ENCODE measurements at regions not wholly inside any gene's neighbourhood (a gene's known extent, or its start where the extent isn't known, plus 50 kb on each side); places are given as distances from the start of the nearest gene placed in this dataset.

- H4K91ac ChIP-seq (ENCODE audit: low read depth, low read length, poor library complexity): no peak overlapping the region
- no peaks in the 10 kb centered on the region for H3K9me3 ChIP-seq (replicated peaks in 1 of 2; ENCODE audit: control insufficient read depth in 2 of 2, insufficient read depth in 1 of 2, low read depth in 1 of 2, low read length in 2 of 2)
- no peaks in the 10 kb centered on the region for H3K4me1 ChIP-seq (ENCODE audit: control insufficient read depth in 2 of 2, insufficient read depth in 1 of 2, low read depth in 1 of 2, low read length in 2 of 2)
- no peak overlapping the region for H2BK12ac ChIP-seq (ENCODE audit: low read length)
- no peak overlapping the region for H4K8ac ChIP-seq (ENCODE audit: low read depth, low read length)
- DNase-seq (ENCODE audit: low spot score): no peak
- no peak overlapping the region for H2AFZ ChIP-seq (ENCODE audit: low read length)
- H3K4me2 ChIP-seq (ENCODE audit: insufficient read depth, low read length, poor library complexity, severe bottlenecking): no peak overlapping the region
- H2BK120ac ChIP-seq (ENCODE audit: low read depth, low read length): no peak overlapping the region
- H2BK15ac ChIP-seq (ENCODE audit: low read length): no peak overlapping the region
- H3K27ac ChIP-seq (replicated peaks; ENCODE audit: low read length): no peak overlapping the region
- H3K27me3 ChIP-seq (ENCODE audit: control insufficient read depth in 3 of 3, insufficient read depth in 3 of 3, low read depth in 1 of 3, low read length in 3 of 3): no peaks in the 10 kb centered on the region
- no peaks in the 10 kb centered on the region for H3K79me1 ChIP-seq (ENCODE audit: low read depth, low read length)
- no CpG with 5 or more reads among the region's 8 CpGs for WGBS, 2 donors (ENCODE audit: extremely low coverage in 2 of 2, insufficient read length in 2 of 2, insufficient replicate concordance in 1 of 2)
- peak overlapping the region; percentile 52 for H3K18ac ChIP-seq (ENCODE audit: low read length)
- H3K9ac ChIP-seq (ENCODE audit: low read depth, low read length, poor library complexity): no peak overlapping the region
- H3K4ac ChIP-seq (ENCODE audit: low read length): no peak overlapping the region
- H3K4me3 ChIP-seq (ENCODE audit: low read length in 2 of 2): no peak overlapping the region
- no peak overlapping the region for H3K23ac ChIP-seq (ENCODE audit: low read depth, low read length, poor library complexity)
- no peak overlapping the region for H2AK5ac ChIP-seq (ENCODE audit: low read depth, low read length)
- H3K14ac ChIP-seq (ENCODE audit: low read length): no peak overlapping the region
- H3K36me3 ChIP-seq (replicated peaks in 1 of 2; ENCODE audit: control insufficient read depth in 2 of 2, insufficient read depth in 2 of 2, low read length in 2 of 2): no peaks in the 10 kb centered on the region
- H2BK5ac ChIP-seq (ENCODE audit: low read length): no peak overlapping the region
Measured at GRCh38 chr7:35386082-35386815, 132.3 kb upstream of the TBX20 start.

GRCh38 chr7:35384761-35385700, 131.1 kb upstream of the TBX20 start:
- Histone ChIP-seq H3K4me2 (ENCODE audit: insufficient read depth, low read length, poor library complexity, severe bottlenecking) (no peak overlapping the region), H2AK5ac (ENCODE audit: low read depth, low read length) (no peak overlapping the region), H3K4me1 (ENCODE audit: control insufficient read depth in 2 of 2, insufficient read depth in 1 of 2, low read depth in 1 of 2, low read length in 2 of 2) (no peaks in the 10 kb centered on the region), H3K36me3 (replicated peaks in 1 of 2; ENCODE audit: control insufficient read depth in 2 of 2, insufficient read depth in 2 of 2, low read length in 2 of 2) (no peaks in the 10 kb centered on the region), H2BK15ac (ENCODE audit: low read length) (no peak overlapping the region), H3K9ac (ENCODE audit: low read depth, low read length, poor library complexity) (no peak overlapping the region), H2AFZ (ENCODE audit: low read length) (no peak overlapping the region), H4K8ac (ENCODE audit: low read depth, low read length) (no peak overlapping the region), H3K14ac (ENCODE audit: low read length) (no peak overlapping the region), H3K79me1 (ENCODE audit: low read depth, low read length) (no peaks in the 10 kb centered on the region), H2BK12ac (ENCODE audit: low read length) (no peak overlapping the region), H3K27me3 (ENCODE audit: control insufficient read depth in 3 of 3, insufficient read depth in 3 of 3, low read depth in 1 of 3, low read length in 3 of 3) (no peaks in the 10 kb centered on the region), H3K4me3 (ENCODE audit: low read length in 2 of 2) (no peak overlapping the region), H3K23ac (ENCODE audit: low read depth, low read length, poor library complexity) (no peak overlapping the region), H2BK120ac (ENCODE audit: low read depth, low read length) (no peak overlapping the region), H4K91ac (ENCODE audit: low read depth, low read length, poor library complexity) (no peak overlapping the region), H3K9me3 (replicated peaks in 1 of 2; ENCODE audit: control insufficient read depth in 2 of 2, insufficient read depth in 1 of 2, low read depth in 1 of 2, low read length in 2 of 2) (no peaks in the 10 kb centered on the region), H3K18ac (ENCODE audit: low read length) (no peak overlapping the region), H3K4ac (ENCODE audit: low read length) (no peak overlapping the region), H2BK5ac (ENCODE audit: low read length) (no peak overlapping the region), H3K27ac (replicated peaks; ENCODE audit: low read length) (no peak overlapping the region)
- DNase-seq (ENCODE audit: low spot score): no peak
- no CpG with 5 or more reads among the region's 10 CpGs for WGBS, 2 donors (ENCODE audit: extremely low coverage in 2 of 2, insufficient read length in 2 of 2, insufficient replicate concordance in 1 of 2)

DNA sequence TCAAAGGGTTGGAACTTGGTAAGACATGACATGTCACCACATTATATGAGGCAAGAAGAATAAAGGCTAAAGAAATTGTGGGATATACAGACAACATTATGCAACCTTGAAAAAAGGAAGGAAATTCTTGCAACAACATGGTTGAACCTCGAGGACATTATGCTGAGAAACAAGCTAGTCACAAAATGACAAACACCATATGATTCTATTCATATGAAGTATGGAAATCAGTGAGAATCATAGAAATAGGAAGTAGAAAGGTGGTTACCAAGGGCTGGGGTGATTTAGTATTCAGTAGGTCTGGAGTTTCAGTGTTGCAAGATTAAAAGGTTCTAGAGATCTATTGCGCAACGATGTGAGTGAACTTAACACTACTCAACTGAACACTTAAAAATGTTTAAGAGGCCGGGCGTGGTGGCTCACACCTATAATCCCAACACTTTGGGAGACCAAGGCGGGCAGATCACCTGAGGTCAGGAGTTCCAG, 126.9 kb upstream of the TBX20 start:
- WGBS, 2 donors (ENCODE audit: extremely low coverage in 2 of 2, insufficient read length in 2 of 2, insufficient replicate concordance in 1 of 2): no CpG with 5 or more reads among the region's 6 CpGs
- H3K27ac ChIP-seq (replicated peaks; ENCODE audit: low read length): no peak overlapping the region
- H3K27me3 ChIP-seq (ENCODE audit: control insufficient read depth in 3 of 3, insufficient read depth in 3 of 3, low read depth in 1 of 3, low read length in 3 of 3): no peaks in the 10 kb centered on the region
- H3K79me1 ChIP-seq (ENCODE audit: low read depth, low read length): no peaks in the 10 kb centered on the region
- DNase-seq (ENCODE audit: low spot score): no peak
- H3K4me1 ChIP-seq (ENCODE audit: control insufficient read depth in 2 of 2, insufficient read depth in 1 of 2, low read depth in 1 of 2, low read length in 2 of 2): no peaks in the 10 kb centered on the region
- H2BK120ac ChIP-seq (ENCODE audit: low read depth, low read length): no peak overlapping the region
- H3K4me2 ChIP-seq (ENCODE audit: insufficient read depth, low read length, poor library complexity, severe bottlenecking): no peak overlapping the region
- no peaks in the 10 kb centered on the region for H3K9me3 ChIP-seq (replicated peaks in 1 of 2; ENCODE audit: control insufficient read depth in 2 of 2, insufficient read depth in 1 of 2, low read depth in 1 of 2, low read length in 2 of 2)
- H3K4ac ChIP-seq (ENCODE audit: low read length): no peak overlapping the region
- H3K14ac ChIP-seq (ENCODE audit: low read length): no peak overlapping the region
- H4K91ac ChIP-seq (ENCODE audit: low read depth, low read length, poor library complexity): no peak overlapping the region
- H2AK5ac ChIP-seq (ENCODE audit: low read depth, low read length): no peak overlapping the region
- no peak overlapping the region for H2BK15ac ChIP-seq (ENCODE audit: low read length)
- H3K18ac ChIP-seq (ENCODE audit: low read length): no peak overlapping the region
- H2BK12ac ChIP-seq (ENCODE audit: low read length): no peak overlapping the region
- no peak overlapping the region for H3K4me3 ChIP-seq (ENCODE audit: low read length in 2 of 2)
- H3K23ac ChIP-seq (ENCODE audit: low read depth, low read length, poor library complexity): no peak overlapping the region
- no peaks in the 10 kb centered on the region for H3K36me3 ChIP-seq (replicated peaks in 1 of 2; ENCODE audit: control insufficient read depth in 2 of 2, insufficient read depth in 2 of 2, low read length in 2 of 2)
- no peak overlapping the region for H2AFZ ChIP-seq (ENCODE audit: low read length)
- H2BK5ac ChIP-seq (ENCODE audit: low read length): no peak overlapping the region
- H3K9ac ChIP-seq (ENCODE audit: low read depth, low read length, poor library complexity): no peak overlapping the region
- no peak overlapping the region for H4K8ac ChIP-seq (ENCODE audit: low read depth, low read length)

DNA sequence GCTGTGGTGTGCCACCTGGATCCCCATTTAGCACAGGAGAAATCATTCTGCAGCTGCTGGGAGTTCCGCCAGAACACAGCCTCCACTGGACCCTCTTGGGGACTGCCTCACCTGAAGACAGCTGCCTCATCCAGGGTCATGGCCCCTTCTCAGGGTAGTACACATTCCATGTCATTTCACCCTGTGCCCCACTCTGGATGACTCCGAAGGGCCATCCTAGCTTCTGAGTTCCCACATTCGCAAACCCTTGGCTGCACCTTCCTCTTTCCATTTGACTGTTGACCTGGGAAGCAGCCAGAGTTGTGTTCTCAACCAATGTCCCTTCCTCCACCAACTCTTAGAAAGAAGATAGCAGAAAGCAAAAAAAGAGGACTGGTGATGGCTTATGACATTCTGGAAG, 125.6 kb upstream of the TBX20 start:
- no peak for DNase-seq (ENCODE audit: low spot score)
- WGBS, 2 donors (ENCODE audit: extremely low coverage in 2 of 2, insufficient read length in 2 of 2, insufficient replicate concordance in 1 of 2): no CpG with 5 or more reads among the region's 3 CpGs
- Histone ChIP-seq H3K14ac (ENCODE audit: low read length) (no peak overlapping the region), H2BK12ac (ENCODE audit: low read length) (no peak overlapping the region), H3K23ac (ENCODE audit: low read depth, low read length, poor library complexity) (no peak overlapping the region), H4K8ac (ENCODE audit: low read depth, low read length) (no peak overlapping the region), H3K4me3 (ENCODE audit: low read length in 2 of 2) (no peak overlapping the region), H3K4ac (ENCODE audit: low read length) (no peak overlapping the region), H3K18ac (ENCODE audit: low read length) (no peak overlapping the region), H3K27me3 (ENCODE audit: control insufficient read depth in 3 of 3, insufficient read depth in 3 of 3, low read depth in 1 of 3, low read length in 3 of 3) (no peaks in the 10 kb centered on the region), H2AK5ac (ENCODE audit: low read depth, low read length) (no peak overlapping the region), H3K4me2 (ENCODE audit: insufficient read depth, low read length, poor library complexity, severe bottlenecking) (no peak overlapping the region), H3K79me1 (ENCODE audit: low read depth, low read length) (no peaks in the 10 kb centered on the region), H2AFZ (ENCODE audit: low read length) (no peak overlapping the region), H2BK15ac (ENCODE audit: low read length) (no peak overlapping the region), H4K91ac (ENCODE audit: low read depth, low read length, poor library complexity) (no peak overlapping the region), H3K9ac (ENCODE audit: low read depth, low read length, poor library complexity) (no peak overlapping the region), H2BK5ac (ENCODE audit: low read length) (no peak overlapping the region), H3K36me3 (replicated peaks in 1 of 2; ENCODE audit: control insufficient read depth in 2 of 2, insufficient read depth in 2 of 2, low read length in 2 of 2) (no peaks in the 10 kb centered on the region), H3K27ac (replicated peaks; ENCODE audit: low read length) (no peak overlapping the region), H2BK120ac (ENCODE audit: low read depth, low read length) (no peak overlapping the region), H3K9me3 (replicated peaks in 1 of 2; ENCODE audit: control insufficient read depth in 2 of 2, insufficient read depth in 1 of 2, low read depth in 1 of 2, low read length in 2 of 2) (no peaks in the 10 kb centered on the region), H3K4me1 (ENCODE audit: control insufficient read depth in 2 of 2, insufficient read depth in 1 of 2, low read depth in 1 of 2, low read length in 2 of 2) (no peaks in the 10 kb centered on the region)

All from neuronal stem cell (in vitro differentiated cells).